ENCODE measurements at regions not wholly inside any gene's neighbourhood (a gene's known extent, or its start where the extent isn't known, plus 50 kb on each side); places are given as distances from the start of the nearest gene placed in this dataset.

- no peak for DNase-seq
These were observed 64.5 kb downstream of the COPS8 start for GRCh38 chr2:237150186-237150585.

GRCh38 chr2:237150831-237151375 is 65.2 kb downstream of the COPS8 start:
- no peak for DNase-seq

- DNase-seq: no peak
These were observed 66.7 kb downstream of the COPS8 start for GRCh38 chr2:237152361-237152760.

GRCh38 chr2:237153181-237153580 is 67.5 kb downstream of the COPS8 start:
- no peak for DNase-seq

GRCh38 chr2:237154082-237154638 is 68.5 kb downstream of the COPS8 start:
- DNase-seq: peak; percentile 14 to 41 (median 27)

- no peak for DNase-seq
These were observed 69.5 kb downstream of the COPS8 start for GRCh38 chr2:237154884-237155851.

GRCh38 chr2:237156031-237156856 is 70.6 kb downstream of the COPS8 start:
- no peak for DNase-seq

- no peak for DNase-seq
These were observed 71.4 kb downstream of the COPS8 start for GRCh38 chr2:237156857-237157779.

GRCh38 chr2:237157780-237158102 is 72.1 kb downstream of the COPS8 start:
- DNase-seq: no peak

- DNase-seq: no peak
These were observed 72.5 kb downstream of the COPS8 start for GRCh38 chr2:237158194-237158593.

GRCh38 chr2:237159006-237159911 is 73.6 kb downstream of the COPS8 start:
- DNase-seq: no peak

- no peak for DNase-seq
These were observed 74.7 kb downstream of the COPS8 start for GRCh38 chr2:237160271-237160919.

GRCh38 chr2:237161189-237161588 is 75.5 kb downstream of the COPS8 start:
- DNase-seq: no peak

GRCh38 chr2:237162959-237163358 is 77.3 kb downstream of the COPS8 start:
- no peak for DNase-seq

GRCh38 chr2:237164474-237165042 is 78.9 kb downstream of the COPS8 start:
- DNase-seq: no peak

- no peak for DNase-seq
These were observed 80.0 kb downstream of the COPS8 start for GRCh38 chr2:237165405-237166276.

- no peak for DNase-seq
These were observed 81.3 kb downstream of the COPS8 start for GRCh38 chr2:237167038-237167437.

GRCh38 chr2:237167934-237168333 is 82.2 kb downstream of the COPS8 start:
- no peak for DNase-seq

GRCh38 chr2:237170020-237170419 is 84.3 kb downstream of the COPS8 start:
- no peak for DNase-seq

Measured in T-helper 1 cell (primary cell).